IMR-90 (cell line): ENCODE measurements at regions not wholly inside any gene's neighbourhood (a gene's known extent, or its start where the extent isn't known, plus 50 kb on each side); places are given as distances from the start of the nearest gene placed in this dataset.

Source experiments
- ATAC-seq: fragments of 200-7000 bp; cut with Tn5 transposase; 2 replicates; pipeline ENCODE4 v1.9.1; 2020; ENCODE audit warnings: low read depth, mild to moderate bottlenecking, moderate library complexity
- BruUV-seq: library from RNA; stranded (reverse); fragments of 400-500 nt; replicated peaks from 2 replicates; lab custom pipeline; 2021; lab: Mats Ljungman, UMichigan
- CTCF ChIA-PET: fragments of 300-600 bp; formaldehyde crosslinking; extraction: SDS; loops from one replicate; lab custom pipeline; 2021; ENCODE audit warnings: antibody characterized with exemption; lab: Yijun Ruan, JAX
- POLR2A ChIA-PET: fragments of 300-600 bp; sonication (Branson Sonifier 250); formaldehyde crosslinking; loops from one replicate; lab custom pipeline; 2022; ENCODE audit warnings: antibody characterized with exemption; ENCODE audit not compliant: unreplicated experiment; lab: Charles Lee
- DNase-seq: peaks from one replicate; pipeline ENCODE4 v3.0.0; 2013
- H2AFZ ChIP-seq: replicated peaks from 2 replicates; pipeline ENCODE3; 2013; ENCODE audit warnings: low read length, mild to moderate bottlenecking; ENCODE audit not compliant: poor library complexity
- H2AK5ac ChIP-seq: 2 replicates; pipeline ENCODE4 v1.6.1; 2013; ENCODE audit warnings: low read depth, low read length, inconsistent platforms
- H2AK9ac ChIP-seq: replicated peaks from 2 replicates; pipeline ENCODE3; 2013; ENCODE audit warnings: mild to moderate bottlenecking, low read depth, low read length, moderate library complexity; ENCODE audit not compliant: poor library complexity
- H2BK120ac ChIP-seq: 2 replicates; pipeline ENCODE4 v1.6.1; 2013; ENCODE audit warnings: low read depth, low read length, inconsistent platforms
- H2BK15ac ChIP-seq: 3 replicates; pipeline ENCODE4 v1.6.1; 2013; ENCODE audit warnings: low read depth, low read length, inconsistent platforms
- H2BK20ac ChIP-seq: 2 replicates; pipeline ENCODE4 v1.6.1; 2013; ENCODE audit warnings: low read depth, mild to moderate bottlenecking, inconsistent platforms, low read length, moderate library complexity
- H2BK5ac ChIP-seq: 2 replicates; pipeline ENCODE4 v1.6.1; 2013; ENCODE audit warnings: mild to moderate bottlenecking, low read depth, low read length, inconsistent platforms; ENCODE audit not compliant: poor library complexity, severe bottlenecking
- H3K14ac ChIP-seq: replicated peaks from 2 replicates; pipeline ENCODE4 v1.6.1; 2013; ENCODE audit warnings: low read depth, low read length, inconsistent platforms
- H3K18ac ChIP-seq: 2 replicates; pipeline ENCODE4 v1.6.1; 2013; ENCODE audit warnings: low read depth, low read length, control low read depth
- H3K23ac ChIP-seq: 2 replicates; pipeline ENCODE4 v1.6.1; 2013; ENCODE audit warnings: low read depth, low read length, inconsistent platforms
- H3K27ac ChIP-seq: 2 replicates; pipeline ENCODE4 v1.5.1; 2013; ENCODE audit warnings: mild to moderate bottlenecking, control low read depth, low read length; ENCODE audit not compliant: insufficient read depth
- H3K27me3 ChIP-seq: 2 replicates; pipeline ENCODE4 v1.6.1; 2013; ENCODE audit warnings: low read length; ENCODE audit not compliant: control insufficient read depth, insufficient read depth
- H3K36me3 ChIP-seq: 2 replicates; pipeline ENCODE4 v1.6.1; 2013; ENCODE audit warnings: low read length, mixed read lengths; ENCODE audit not compliant: control insufficient read depth, insufficient read depth
- H3K4ac ChIP-seq: 2 replicates; pipeline ENCODE4 v1.6.1; 2013; ENCODE audit warnings: low read depth, low read length, inconsistent platforms
- H3K4me1 ChIP-seq: 2 replicates; pipeline ENCODE4 v1.6.1; 2013; ENCODE audit warnings: low read length, mixed read lengths; ENCODE audit not compliant: control insufficient read depth, insufficient read depth
- H3K4me2 ChIP-seq: 2 replicates; pipeline ENCODE4 v1.6.1; 2013; ENCODE audit warnings: low read depth, mild to moderate bottlenecking, control low read depth, low read length, moderate library complexity
- H3K4me3 ChIP-seq: 2 replicates; pipeline ENCODE4 v1.5.1; 2013; ENCODE audit warnings: low read depth, mild to moderate bottlenecking, control low read depth, low read length, moderate library complexity; ENCODE audit not compliant: insufficient read depth
- H3K56ac ChIP-seq: 2 replicates; pipeline ENCODE4 v1.6.1; 2013; ENCODE audit warnings: low read length, inconsistent platforms; ENCODE audit not compliant: insufficient read depth; ENCODE audit errors: extremely low read depth
- H3K79me1 ChIP-seq, 2 experiments: 2 replicates each; pipeline ENCODE4 v1.6.1; 2013; ENCODE audit warnings: low read length in 2 of 2, inconsistent platforms in 1 of 2, low read depth in 1 of 2
- H3K9ac ChIP-seq: 2 replicates; pipeline ENCODE4 v1.6.1; 2013; ENCODE audit warnings: low read depth, low read length, control low read depth
- H3K9me1 ChIP-seq: 2 replicates; pipeline ENCODE4 v1.6.1; 2013; ENCODE audit warnings: low read length, inconsistent platforms; ENCODE audit not compliant: insufficient read depth
- H3K9me3 ChIP-seq: 2 replicates; pipeline ENCODE4 v1.6.1; 2013; ENCODE audit warnings: low read length; ENCODE audit not compliant: control insufficient read depth, insufficient read depth
- H4K20me1 ChIP-seq: 2 replicates; pipeline ENCODE4 v1.6.1; 2013; ENCODE audit warnings: low read length, inconsistent platforms; ENCODE audit not compliant: insufficient read depth
- H4K5ac ChIP-seq: 2 replicates; pipeline ENCODE4 v1.6.1; 2013; ENCODE audit warnings: mild to moderate bottlenecking, low read depth, low read length, control low read depth
- H4K8ac ChIP-seq, 2 experiments: 2 replicates each; pipeline ENCODE4 v1.6.1; 2013; ENCODE audit warnings: low read depth in 2 of 2, low read length in 2 of 2, control low read depth in 1 of 2, inconsistent platforms in 1 of 2
- H4K91ac ChIP-seq: 2 replicates; pipeline ENCODE4 v1.6.1; 2013; ENCODE audit warnings: low read depth, low read length, inconsistent platforms; ENCODE audit not compliant: insufficient read depth
- BHLHE40 ChIP-seq: fragments of 150-350 bp; IDR thresholded peaks from 2 replicates; pipeline ENCODE4 v1.6.1; 2016; ENCODE audit warnings: mild to moderate bottlenecking, low read depth, low read length
- CEBPB ChIP-seq: IDR thresholded peaks from 2 replicates; pipeline ENCODE4 v1.6.1; 2012; ENCODE audit warnings: low read depth, low read length, improper control_type of control experiment
- CHD1 ChIP-seq: IDR thresholded peaks from 2 replicates; pipeline ENCODE4 v1.6.1; 2012; ENCODE audit warnings: low read depth, low read length, improper control_type of control experiment
- CTCF ChIP-seq: conservative IDR thresholded peaks from 2 replicates; pipeline ENCODE4 v1.5.1; 2012; ENCODE audit warnings: mild to moderate bottlenecking, low read depth, low read length, improper control_type of control experiment
- MAFK ChIP-seq: IDR thresholded peaks from 2 replicates; pipeline ENCODE4 v1.6.1; 2012; ENCODE audit warnings: low read depth, low read length, improper control_type of control experiment
- MAZ ChIP-seq: IDR thresholded peaks from 2 replicates; pipeline ENCODE4 v1.6.1; 2012; ENCODE audit warnings: low read depth, mild to moderate bottlenecking, low read length, improper control_type of control experiment, moderate library complexity, borderline replicate concordance
- MXI1 ChIP-seq: IDR thresholded peaks from 2 replicates; pipeline ENCODE4 v1.6.1; 2012; ENCODE audit warnings: low read depth, mild to moderate bottlenecking, low read length, moderate library complexity, borderline replicate concordance
- RAD21 ChIP-seq: IDR thresholded peaks from 2 replicates; pipeline ENCODE4 v1.6.1; 2012; ENCODE audit warnings: low read length, improper control_type of control experiment
- RCOR1 ChIP-seq: IDR thresholded peaks from 2 replicates; pipeline ENCODE4 v1.6.1; 2012; ENCODE audit warnings: mild to moderate bottlenecking, low read length, improper control_type of control experiment; ENCODE audit not compliant: insufficient replicate concordance
- RFX5 ChIP-seq: IDR thresholded peaks from 2 replicates; pipeline ENCODE4 v1.8.0; 2012; ENCODE audit warnings: low read depth, mild to moderate bottlenecking, low read length, moderate library complexity
- SMC3 ChIP-seq: fragments of 150-350 bp; IDR thresholded peaks from 2 replicates; pipeline ENCODE4 v1.6.1; 2016; ENCODE audit warnings: low read depth, mild to moderate bottlenecking, antibody characterized with exemption, low read length, moderate library complexity
- USF2 ChIP-seq: fragments of 150-350 bp; IDR thresholded peaks from 2 replicates; pipeline ENCODE4 v1.6.1; 2017; ENCODE audit warnings: mild to moderate bottlenecking, antibody characterized with exemption, low read length, low read depth
- WGBS, 2 experiments: methylation state at CpG; one replicate each; pipeline versions ENCODE4 v1.1.5 to v1.1.7; 2013; ENCODE audit warnings: missing lambda C conversion rate in 2 of 2; ENCODE audit not compliant: insufficient read length in 1 of 2; ENCODE audit errors: extremely low coverage in 2 of 2; 5-methylcytosine and 5-hydroxymethylcytosine counted together
- dilution Hi-C: fragments of 300-500 bp; cut with HindIII; formaldehyde crosslinking; loops from one replicate; pipeline ENCODE4 v1.14.3; 2018; ENCODE audit warnings: low sequenced_read_pairs; ENCODE audit not compliant: unreplicated experiment
- in situ Hi-C: fragments of 300-500 bp; cut with MboI; formaldehyde crosslinking; loops from 3 replicates; pipeline ENCODE4 v1.14.3; 2019; ENCODE audit warnings: low sequenced_read_pairs, inconsistent platforms, mixed read lengths
- intact Hi-C: fragments of 100-400 bp; cut with micrococcal nuclease; formaldehyde crosslinking; loops from 2 replicates; pipeline ENCODE4 v1.10.0; 2022

GRCh38 chrX:117522725-117523700 is 593.6 kb downstream of the KLHL13 start:
- Histone ChIP-seq H3K4me2 (no peak overlapping the region), H3K9me3 (no peaks in the 10 kb centered on the region), H3K4me3 (no peak overlapping the region), H3K4ac (no peak overlapping the region), H2BK120ac (no peak overlapping the region), H4K8ac (no peak overlapping the region), H2AK5ac (no peak overlapping the region), H2BK20ac (no peak overlapping the region), H3K4me1 (no peaks in the 10 kb centered on the region), H3K9me1 (no peaks in the 10 kb centered on the region), H2BK5ac (no peak overlapping the region), H3K56ac (no peak overlapping the region), H3K9ac (no peak overlapping the region), H3K14ac (no peak overlapping the region), H4K91ac (no peak overlapping the region), H2AFZ (no peak overlapping the region), H2BK15ac (no peak overlapping the region), H3K79me1 (no peaks in the 10 kb centered on the region), H3K27ac (no peak overlapping the region), H2AK9ac (no peak overlapping the region), H3K23ac (no peak overlapping the region), H4K5ac (no peak overlapping the region), H4K20me1 (no peaks in the 10 kb centered on the region), H3K36me3 (no peaks in the 10 kb centered on the region), H3K18ac (no peak overlapping the region), H3K27me3 (no peaks in the 10 kb centered on the region)
- BruUV-seq: no TSS peak
- in situ Hi-C loops: no loop called here
- ATAC-seq: no peak
- POLR2A ChIA-PET: no interaction called here
- no peak for DNase-seq
- dilution Hi-C loops: no loop called here
- CTCF ChIA-PET: no interaction called here
- WGBS, 2 experiments: 50% methylated on average over 1 of the region's 4 CpGs; no CpG with 5 or more reads in 1 of the 2 experiments
- intact Hi-C loops: no loop called here
- TF ChIP-seq USF2: no peak
- TF ChIP-seq SMC3: no peak
- TF ChIP-seq MXI1: no peak
- TF ChIP-seq CTCF: no peak
- no peak for TF ChIP-seq MAZ
- no peak for TF ChIP-seq RCOR1
- TF ChIP-seq MAFK: no peak
- TF ChIP-seq RFX5: no peak
- no peak for TF ChIP-seq RAD21
- no peak for TF ChIP-seq CEBPB
- TF ChIP-seq BHLHE40: no peak
- TF ChIP-seq CHD1: no peak
